A549 (cell line): ENCODE measurements at regions not wholly inside any gene's neighbourhood (a gene's known extent, or its start where the extent isn't known, plus 50 kb on each side); places are given as distances from the start of the nearest gene placed in this dataset.

Source experiments
- ATAC-seq, 2 experiments: fragments of 200-7000 bp in 1 of 2; fragments of >200 bp in 1 of 2; cut with Nextera tagmentation in 1 of 2; cut with Tn5 transposase in 1 of 2; 3 replicates each; pipeline versions ENCODE4 v1.8.0 to v1.9.1; 2018 to 2020; ENCODE audit warnings: mild to moderate bottlenecking in 1 of 2, moderate library complexity in 1 of 2
- CTCF ChIA-PET: fragments of 300-600 bp; sonication (Branson Sonifier 250); formaldehyde crosslinking; extraction: SDS; loops from one replicate; lab custom pipeline; 2021; ENCODE audit warnings: antibody characterized with exemption, inconsistent platforms; lab: Yijun Ruan, JAX
- POLR2A ChIA-PET: fragments of 350-600 bp; formaldehyde crosslinking; extraction: SDS; loops from one replicate; lab custom pipeline; 2021; ENCODE audit warnings: antibody characterized with exemption, inconsistent platforms; lab: Yijun Ruan, JAX
- DNase-seq, 2 experiments: peaks; one replicate each; pipeline versions ENCODE4 v3.0.0 to v3.0.0-alpha.2; 2011 to 2016; ENCODE audit warnings: low read depth in 1 of 2, low spot score in 1 of 2
- FAIRE-seq: peaks from 2 replicates; lab custom pipeline; 2011; peaks lifted over from hg19 to GRCh38; lab: Jason Lieb, UNC
- H3K27ac ChIP-seq, 2 experiments: fragments of >200 bp; sonication (Bioruptor Twin); formaldehyde crosslinking; 3 replicates each; pipeline ENCODE4 v1.5.1; 2016 to 2017
- H3K4me1 ChIP-seq: fragments of >200 bp; sonication (Bioruptor Twin); formaldehyde crosslinking; 3 replicates; pipeline ENCODE4 v1.6.1; 2016
- H3K4me2 ChIP-seq: fragments of >200 bp; sonication (Bioruptor Twin); formaldehyde crosslinking; 3 replicates; pipeline ENCODE4 v1.6.1; 2016
- H3K4me3 ChIP-seq: fragments of >200 bp; sonication (Bioruptor Twin); formaldehyde crosslinking; 3 replicates; pipeline ENCODE4 v1.5.1; 2016
- H3K9me3 ChIP-seq: fragments of >200 bp; sonication (Bioruptor Twin); formaldehyde crosslinking; 3 replicates; pipeline ENCODE4 v1.6.1; 2016
- CBX2 ChIP-seq: fragments of 200-600 bp; sonication (generic); IDR thresholded peaks from 2 replicates; pipeline ENCODE4 v1.6.1; 2016; ENCODE audit warnings: low read depth, mild to moderate bottlenecking, borderline replicate concordance
- CEBPB ChIP-seq, 2 experiments: fragments of >200 bp in 1 of 2; sonication (Bioruptor Twin) in 1 of 2; formaldehyde crosslinking in 1 of 2; IDR thresholded peaks; 2 replicates each; pipeline ENCODE4 v1.6.1; 2012 to 2016
- EHMT2 ChIP-seq: fragments of 200-600 bp; sonication (generic); IDR thresholded peaks from 2 replicates; pipeline ENCODE4 v1.6.1; 2016; ENCODE audit warnings: antibody characterized with exemption, low read depth, mild to moderate bottlenecking, moderate library complexity
- ESRRA ChIP-seq: fragments of 150-350 bp; IDR thresholded peaks from 2 replicates; pipeline ENCODE4 v1.6.1; 2014; ENCODE audit warnings: mild to moderate bottlenecking, low read length, borderline replicate concordance
- GATA3 ChIP-seq: IDR thresholded peaks from 2 replicates; pipeline ENCODE4 v1.6.1; 2012; ENCODE audit warnings: borderline replicate concordance
- HEYL ChIP-seq: fragments of 250-450 bp; sonication (Bioruptor Pico); IDR thresholded peaks from 2 replicates; pipeline ENCODE4 v1.8.0; 2021; ENCODE audit warnings: mild to moderate bottlenecking, moderate library complexity
- HOXA7 ChIP-seq: fragments of 250-450 bp; sonication (Bioruptor Pico); IDR thresholded peaks from 2 replicates; pipeline ENCODE4 v1.5.0; 2020; ENCODE audit warnings: mild to moderate bottlenecking, moderate library complexity
- JUN ChIP-seq, 2 experiments: fragments of >200 bp; sonication (Bioruptor Twin); formaldehyde crosslinking; IDR thresholded peaks; 2 replicates in 1 of 2; 3 replicates in 1 of 2; pipeline ENCODE4 v1.6.1; 2016 to 2017
- KDM1A ChIP-seq: fragments of 200-600 bp; sonication (generic); IDR thresholded peaks from 2 replicates; pipeline ENCODE4 v1.6.1; 2016; ENCODE audit warnings: low read depth, mild to moderate bottlenecking
- KDM5A ChIP-seq: fragments of 200-600 bp; sonication (generic); IDR thresholded peaks from 2 replicates; pipeline ENCODE4 v1.6.1; 2016; ENCODE audit warnings: antibody characterized with exemption, mild to moderate bottlenecking
- MAFK ChIP-seq: fragments of 450-650 bp; IDR thresholded peaks from 2 replicates; pipeline ENCODE4 v1.6.1; 2014; ENCODE audit not compliant: partially characterized antibody
- NPAS2 ChIP-seq: fragments of 250-450 bp; sonication (Bioruptor Pico); IDR thresholded peaks from 2 replicates; pipeline ENCODE4 v1.8.0; 2022; ENCODE audit warnings: mild to moderate bottlenecking, moderate library complexity, borderline replicate concordance
- RARB ChIP-seq: fragments of 250-450 bp; sonication (Bioruptor Pico); IDR thresholded peaks from 2 replicates; pipeline ENCODE4 v1.8.0; 2021; ENCODE audit warnings: mild to moderate bottlenecking, moderate library complexity
- RFX5 ChIP-seq: fragments of 450-650 bp; IDR thresholded peaks from 2 replicates; pipeline ENCODE4 v1.7.1; 2014; ENCODE audit warnings: antibody characterized with exemption, mild to moderate bottlenecking, moderate library complexity
- SMC3 ChIP-seq: fragments of >200 bp; sonication (Bioruptor Twin); formaldehyde crosslinking; IDR thresholded peaks from 3 replicates; pipeline ENCODE4 v1.6.1; 2018; ENCODE audit warnings: inconsistent platforms
- WGBS: methylation state at CpG from one replicate; pipeline ENCODE4 v1.1.6; 2017; ENCODE audit errors: missing lambda C conversion rate; 5-methylcytosine and 5-hydroxymethylcytosine counted together
- TF ChIP-seq, protein P1 (sequence below): fragments of 450-650 bp; IDR thresholded peaks from 2 replicates; pipeline ENCODE4 v1.6.1; 2014; ENCODE audit warnings: antibody characterized with exemption
- TF ChIP-seq, protein P2 (sequence below): fragments of 150-350 bp; IDR thresholded peaks from 2 replicates; pipeline ENCODE4 v1.6.1; 2014; ENCODE audit warnings: low read depth, mild to moderate bottlenecking, low read length
- TF ChIP-seq, protein P3 (sequence below): fragments of 250-450 bp; sonication (Bioruptor Pico); IDR thresholded peaks from 2 replicates; pipeline ENCODE4 v1.5.0; 2020; ENCODE audit warnings: low read depth, mild to moderate bottlenecking, moderate library complexity
- TF ChIP-seq, protein P4 (sequence below): fragments of >200 bp; sonication (Bioruptor Twin); formaldehyde crosslinking; IDR thresholded peaks from 3 replicates; pipeline ENCODE4 v1.6.1; 2016

DNA sequence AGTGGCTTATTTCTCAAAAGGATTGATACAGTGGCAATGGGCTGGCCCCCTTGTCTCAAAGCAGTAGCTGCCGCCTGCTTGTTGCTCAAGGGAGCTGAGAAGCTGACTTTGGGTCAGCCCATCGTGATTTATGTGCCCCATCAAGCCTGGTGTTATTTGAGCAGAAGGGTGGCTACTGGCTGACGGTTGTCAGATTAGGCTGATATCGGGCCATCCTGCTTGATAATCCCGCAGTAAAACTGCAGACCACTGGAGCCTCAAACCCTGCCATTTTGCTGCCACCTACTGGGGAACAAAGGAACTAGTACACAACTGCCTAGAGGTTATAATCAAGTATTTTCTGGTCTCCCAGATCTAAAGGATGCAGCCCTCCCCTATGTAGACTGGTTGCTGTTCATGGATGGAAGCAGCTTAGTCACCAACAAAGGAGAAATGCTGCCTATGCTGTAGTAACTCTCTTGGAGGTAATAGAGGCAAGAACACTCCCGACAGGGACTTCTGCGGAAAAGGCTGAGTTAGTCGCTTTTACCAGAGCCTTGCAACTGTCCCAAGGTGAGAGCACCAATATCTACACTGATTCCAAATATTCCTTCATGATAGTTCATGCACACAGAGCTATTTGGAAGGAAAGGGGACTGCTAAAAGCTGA lies 65.9 kb upstream of the ZNF92 start (continued):
- TF ChIP-seq, protein P1, sequence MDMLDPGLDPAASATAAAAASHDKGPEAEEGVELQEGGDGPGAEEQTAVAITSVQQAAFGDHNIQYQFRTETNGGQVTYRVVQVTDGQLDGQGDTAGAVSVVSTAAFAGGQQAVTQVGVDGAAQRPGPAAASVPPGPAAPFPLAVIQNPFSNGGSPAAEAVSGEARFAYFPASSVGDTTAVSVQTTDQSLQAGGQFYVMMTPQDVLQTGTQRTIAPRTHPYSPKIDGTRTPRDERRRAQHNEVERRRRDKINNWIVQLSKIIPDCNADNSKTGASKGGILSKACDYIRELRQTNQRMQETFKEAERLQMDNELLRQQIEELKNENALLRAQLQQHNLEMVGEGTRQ, result no peak
- TF ChIP-seq ESRRA (no peak), HEYL (CRISPR knock-in tag) (no peak), SMC3 (peak; percentile 85), HOXA7 (no peak), RARB (CRISPR knock-in tag) (no peak)

DNA sequence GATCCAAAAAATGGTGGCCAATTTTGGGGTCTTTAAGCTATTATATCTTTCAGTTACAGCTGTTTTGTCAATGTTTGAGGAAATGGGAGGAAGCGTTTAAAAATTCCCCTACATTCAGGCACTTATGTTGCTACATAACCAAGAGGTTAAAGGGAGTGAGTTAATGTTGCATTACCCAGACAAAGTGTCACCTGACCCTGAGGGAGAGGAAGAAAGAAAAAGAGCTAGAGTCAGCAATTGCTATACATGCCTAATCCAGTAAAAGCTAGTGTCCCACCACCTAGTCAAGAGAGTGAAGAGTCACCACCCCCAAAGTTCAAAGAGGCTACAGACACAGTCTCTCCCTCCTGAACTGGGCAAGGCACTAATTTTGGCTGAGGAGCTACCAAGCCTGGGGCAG lies 69.5 kb upstream of the ZNF92 start:
- TF ChIP-seq MAFK, result peak; percentile 45
- TF ChIP-seq EHMT2, result no peak
- TF ChIP-seq, protein P2, sequence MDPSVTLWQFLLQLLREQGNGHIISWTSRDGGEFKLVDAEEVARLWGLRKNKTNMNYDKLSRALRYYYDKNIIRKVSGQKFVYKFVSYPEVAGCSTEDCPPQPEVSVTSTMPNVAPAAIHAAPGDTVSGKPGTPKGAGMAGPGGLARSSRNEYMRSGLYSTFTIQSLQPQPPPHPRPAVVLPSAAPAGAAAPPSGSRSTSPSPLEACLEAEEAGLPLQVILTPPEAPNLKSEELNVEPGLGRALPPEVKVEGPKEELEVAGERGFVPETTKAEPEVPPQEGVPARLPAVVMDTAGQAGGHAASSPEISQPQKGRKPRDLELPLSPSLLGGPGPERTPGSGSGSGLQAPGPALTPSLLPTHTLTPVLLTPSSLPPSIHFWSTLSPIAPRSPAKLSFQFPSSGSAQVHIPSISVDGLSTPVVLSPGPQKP, result no peak
- no peak overlapping the region for H3K4me3 ChIP-seq
- FAIRE-seq (no peak), ATAC-seq (no peak), DNase-seq (no peak)
- H3K9me3 ChIP-seq, result no peaks in the 10 kb centered on the region
- ChIA-PET POLR2A (no interaction called here), CTCF (interaction anchor here (0.6 to 1.0 kb wide), 2 partner anchors 87 to 639 kb away, joined by 5 to 6 read pairs; no protein-coding TSS in a partner anchor)
- WGBS, result 97% methylated on average over 1 of the region's 1 CpG
- no peaks in the 10 kb centered on the region for H3K4me1 ChIP-seq
- no peak overlapping the region for H3K27ac ChIP-seq
- H3K4me2 ChIP-seq, result no peak overlapping the region

DNA sequence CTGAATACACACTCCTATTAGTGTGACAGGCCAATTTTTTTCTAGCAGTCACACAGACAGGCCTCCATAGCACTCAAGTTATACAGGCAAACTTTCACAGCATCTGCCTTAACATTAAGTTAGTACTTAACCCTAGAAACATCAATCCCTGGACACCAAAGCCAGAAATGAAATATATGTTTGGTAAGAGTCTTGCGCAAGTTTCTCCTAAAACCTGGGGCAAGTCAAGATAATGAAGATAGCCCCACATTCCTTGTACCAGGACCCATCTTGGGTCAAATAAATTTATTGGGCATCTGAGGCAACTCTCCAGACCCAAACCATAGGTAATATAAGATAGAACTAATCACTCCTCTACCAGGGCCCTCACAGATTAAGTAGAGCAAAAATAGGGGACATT lies 70.8 kb upstream of the ZNF92 start:
- ATAC-seq (no peak), DNase-seq (no peak), FAIRE-seq (no peak)
- Histone ChIP-seq H3K4me2 (no peak overlapping the region), H3K4me3 (no peak overlapping the region), H3K27ac (no peak overlapping the region), H3K4me1 (no peaks in the 10 kb centered on the region), H3K9me3 (no peaks in the 10 kb centered on the region)
- TF ChIP-seq JUN (IDR thresholded peaks at IDR 0.05) (no peak), NPAS2 (CRISPR knock-in tag) (no peak), CEBPB (IDR thresholded peaks at IDR 0.05) (peak in 1 of 2 experiments; percentile 35; a peak in 1 of 4 replicates)
- TF ChIP-seq, protein P3, sequence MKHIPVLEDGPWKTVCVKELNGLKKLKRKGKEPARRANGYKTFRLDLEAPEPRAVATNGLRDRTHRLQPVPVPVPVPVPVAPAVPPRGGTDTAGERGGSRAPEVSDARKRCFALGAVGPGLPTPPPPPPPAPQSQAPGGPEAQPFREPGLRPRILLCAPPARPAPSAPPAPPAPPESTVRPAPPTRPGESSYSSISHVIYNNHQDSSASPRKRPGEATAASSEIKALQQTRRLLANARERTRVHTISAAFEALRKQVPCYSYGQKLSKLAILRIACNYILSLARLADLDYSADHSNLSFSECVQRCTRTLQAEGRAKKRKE (CRISPR knock-in tag), result no peak
- ChIA-PET CTCF (no interaction called here), POLR2A (no interaction called here)
- WGBS, result 100% methylated on average over 1 of the region's 1 CpG

DNA sequence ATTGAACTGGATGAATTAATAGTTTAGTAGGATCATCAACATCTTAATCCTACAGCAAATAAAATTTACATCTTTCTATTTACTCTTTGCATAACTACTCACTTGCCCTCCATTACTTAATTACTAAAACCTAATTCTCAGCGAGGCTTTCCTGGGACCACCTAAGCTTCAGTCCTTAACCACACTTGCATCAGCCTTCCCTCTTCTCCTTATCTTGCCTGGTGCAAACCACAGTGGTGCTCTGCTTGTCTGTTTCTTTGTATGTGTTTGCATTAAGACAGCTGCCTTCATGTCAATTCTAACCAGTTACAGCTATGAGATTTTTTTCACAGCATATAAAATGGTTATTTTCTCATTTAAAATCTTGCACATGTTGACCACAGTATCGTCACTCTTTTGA lies 72.6 kb upstream of the ZNF92 start:
- POLR2A ChIA-PET, result interaction anchor here (0.6 kb wide), 1 partner anchor 461 kb away, joined by 10 read pairs; no protein-coding TSS in a partner anchor
- ATAC-seq, result no peak
- no peak for DNase-seq
- FAIRE-seq, result no peak
- no peaks in the 10 kb centered on the region for H3K4me1 ChIP-seq
- TF ChIP-seq KDM5A (no peak), RFX5 (no peak), KDM1A (no peak), JUN (IDR thresholded peaks at IDR 0.05) (no peak), GATA3 (no peak), CBX2 (no peak), HOXA7 (no peak)
- TF ChIP-seq, protein P4, sequence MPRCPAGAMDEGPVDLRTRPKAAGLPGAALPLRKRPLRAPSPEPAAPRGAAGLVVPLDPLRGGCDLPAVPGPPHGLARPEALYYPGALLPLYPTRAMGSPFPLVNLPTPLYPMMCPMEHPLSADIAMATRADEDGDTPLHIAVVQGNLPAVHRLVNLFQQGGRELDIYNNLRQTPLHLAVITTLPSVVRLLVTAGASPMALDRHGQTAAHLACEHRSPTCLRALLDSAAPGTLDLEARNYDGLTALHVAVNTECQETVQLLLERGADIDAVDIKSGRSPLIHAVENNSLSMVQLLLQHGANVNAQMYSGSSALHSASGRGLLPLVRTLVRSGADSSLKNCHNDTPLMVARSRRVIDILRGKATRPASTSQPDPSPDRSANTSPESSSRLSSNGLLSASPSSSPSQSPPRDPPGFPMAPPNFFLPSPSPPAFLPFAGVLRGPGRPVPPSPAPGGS, result no peak
- TF ChIP-seq, protein P2, result no peak
- TF ChIP-seq, all 56 proteins: peak for 0
- H3K4me2 ChIP-seq, result no peak overlapping the region
- CTCF ChIA-PET, result no interaction called here
- H3K9me3 ChIP-seq, result no peaks in the 10 kb centered on the region
- H3K27ac ChIP-seq, result no peak overlapping the region
- WGBS, result 59% methylated on average over 2 of the region's 2 CpGs
- H3K4me3 ChIP-seq, result no peak overlapping the region
